ENCODE measurements at regions not wholly inside any gene's neighbourhood (a gene's known extent, or its start where the extent isn't known, plus 50 kb on each side); places are given as distances from the start of the nearest gene placed in this dataset.

DNA sequence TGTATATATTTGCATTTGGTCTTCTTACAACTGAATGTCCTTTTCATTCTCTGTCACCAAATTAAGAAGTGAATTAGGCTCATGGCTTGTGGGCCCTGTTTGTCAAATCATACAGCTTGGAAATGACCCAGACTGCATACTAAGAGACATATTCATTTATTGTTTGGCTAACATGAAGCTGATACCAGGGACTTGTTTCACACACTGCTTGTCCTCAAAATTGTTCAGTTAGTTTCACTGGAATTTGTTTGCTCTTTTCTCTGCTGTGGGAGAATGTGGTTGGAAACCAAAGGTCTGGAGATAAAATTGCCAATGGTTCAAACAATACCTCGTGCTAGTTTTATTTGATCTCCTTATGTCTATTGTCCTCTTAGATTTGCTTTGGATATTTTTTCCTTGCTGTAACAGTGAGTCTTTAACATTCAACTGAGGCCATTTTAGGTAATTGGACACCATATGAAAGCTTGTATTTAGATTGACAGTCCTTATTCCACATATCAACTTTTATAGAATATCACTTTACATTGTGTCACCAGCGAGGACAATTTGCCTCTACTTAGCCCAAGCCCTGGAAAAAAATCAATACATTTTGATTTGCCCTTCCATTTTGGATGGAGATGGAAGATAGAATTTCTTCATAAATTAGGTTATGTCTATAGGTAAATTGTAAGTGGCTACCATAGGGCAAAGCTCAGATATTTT lies 144.3 kb upstream of the MTAP start:
- Histone ChIP-seq H3K27me3 (ENCODE audit: control insufficient read depth in 3 of 3, insufficient read depth in 3 of 3, low read length in 3 of 3) (peaks cover 0 to 3% (median 2%) of the 10 kb centered on the region in 3 donors), H3K4me3 (ENCODE audit: low read depth in 1 of 3, low read length in 3 of 3) (no peak overlapping the region), H3K27ac (ENCODE audit: low read depth in 1 of 3, low read length in 2 of 3) (no peak overlapping the region), H3K9me3 (ENCODE audit: control insufficient read depth in 2 of 2, insufficient read depth in 1 of 2, low read depth in 1 of 2, low read length in 1 of 2) (no peaks in the 10 kb centered on the region), H3K4me1 (ENCODE audit: control insufficient read depth in 3 of 3, insufficient read depth in 2 of 3, low read depth in 1 of 3, low read length in 2 of 3) (no peaks in the 10 kb centered on the region), H3K36me3 (ENCODE audit: control insufficient read depth in 3 of 3, insufficient read depth in 2 of 3, low read depth in 1 of 3, low read length in 3 of 3) (no peaks in the 10 kb centered on the region)
- FAIRE-seq (no peak), DNase-seq (no peak)
- 58 to 66% (median 61%) methylated on average over 2 of the region's 2 CpGs for WGBS, 3 donors

- Histone ChIP-seq H3K4me1 (ENCODE audit: control insufficient read depth in 3 of 3, insufficient read depth in 2 of 3, low read depth in 1 of 3, low read length in 2 of 3) (no peaks in the 10 kb centered on the region), H3K36me3 (ENCODE audit: control insufficient read depth in 3 of 3, insufficient read depth in 2 of 3, low read depth in 1 of 3, low read length in 3 of 3) (no peaks in the 10 kb centered on the region), H3K9me3 (ENCODE audit: control insufficient read depth in 2 of 2, insufficient read depth in 1 of 2, low read depth in 1 of 2, low read length in 1 of 2) (no peaks in the 10 kb centered on the region), H3K4me3 (ENCODE audit: low read depth in 1 of 3, low read length in 3 of 3) (no peak overlapping the region), H3K27ac (ENCODE audit: low read depth in 1 of 3, low read length in 2 of 3) (no peak overlapping the region), H3K27me3 (ENCODE audit: control insufficient read depth in 3 of 3, insufficient read depth in 3 of 3, low read length in 3 of 3) (peaks cover 0 to 3% (median 0%) of the 10 kb centered on the region in 3 donors)
- FAIRE-seq (no peak), DNase-seq (no peak)
These were observed 141.5 kb upstream of the MTAP start for GRCh38 chr9:21660976-21661375.

GRCh38 chr9:21661626-21662025 lies 140.8 kb upstream of the MTAP start:
- FAIRE-seq: no peak

GRCh38 chr9:21668516-21668915 lies 133.9 kb upstream of the MTAP start:
- Histone ChIP-seq H3K4me3 (ENCODE audit: low read depth in 1 of 3, low read length in 3 of 3) (no peak overlapping the region), H3K9me3 (ENCODE audit: control insufficient read depth in 2 of 2, insufficient read depth in 1 of 2, low read depth in 1 of 2, low read length in 1 of 2) (no peaks in the 10 kb centered on the region), H3K4me1 (ENCODE audit: control insufficient read depth in 3 of 3, insufficient read depth in 2 of 3, low read depth in 1 of 3, low read length in 2 of 3) (no peaks in the 10 kb centered on the region), H3K27me3 (ENCODE audit: control insufficient read depth in 3 of 3, insufficient read depth in 3 of 3, low read length in 3 of 3) (no peaks in the 10 kb centered on the region), H3K36me3 (ENCODE audit: control insufficient read depth in 3 of 3, insufficient read depth in 2 of 3, low read depth in 1 of 3, low read length in 3 of 3) (no peaks in the 10 kb centered on the region), H3K27ac (ENCODE audit: low read depth in 1 of 3, low read length in 2 of 3) (no peak overlapping the region)
- DNase-seq: no peak
- no peak for FAIRE-seq
- WGBS, 3 donors: 64 to 87% (median 78%) methylated on average over 3 of the region's 3 CpGs

More at GRCh38 chr9:21661626-21662025, 140.8 kb upstream of the MTAP start:
- H3K4me1 ChIP-seq (ENCODE audit: control insufficient read depth in 3 of 3, insufficient read depth in 2 of 3, low read depth in 1 of 3, low read length in 2 of 3): no peaks in the 10 kb centered on the region
- H3K4me3 ChIP-seq (ENCODE audit: low read depth in 1 of 3, low read length in 3 of 3): no peak overlapping the region
- DNase-seq: no peak
- no peaks in the 10 kb centered on the region for H3K36me3 ChIP-seq (ENCODE audit: control insufficient read depth in 3 of 3, insufficient read depth in 2 of 3, low read depth in 1 of 3, low read length in 3 of 3)
- no peak overlapping the region for H3K27ac ChIP-seq (ENCODE audit: low read depth in 1 of 3, low read length in 2 of 3)
- H3K27me3 ChIP-seq (ENCODE audit: control insufficient read depth in 3 of 3, insufficient read depth in 3 of 3, low read length in 3 of 3): peaks cover 0 to 1% (median 0%) of the 10 kb centered on the region in 3 donors
- H3K9me3 ChIP-seq (ENCODE audit: control insufficient read depth in 2 of 2, insufficient read depth in 1 of 2, low read depth in 1 of 2, low read length in 1 of 2): no peaks in the 10 kb centered on the region

GRCh38 chr9:21669701-21670100 lies 132.7 kb upstream of the MTAP start:
- H3K27ac ChIP-seq (ENCODE audit: low read depth in 1 of 3, low read length in 2 of 3): no peak overlapping the region
- no peak overlapping the region for H3K4me3 ChIP-seq (ENCODE audit: low read depth in 1 of 3, low read length in 3 of 3)
- no peaks in the 10 kb centered on the region for H3K36me3 ChIP-seq (ENCODE audit: control insufficient read depth in 3 of 3, insufficient read depth in 2 of 3, low read depth in 1 of 3, low read length in 3 of 3)
- DNase-seq: no peak
- H3K27me3 ChIP-seq (ENCODE audit: control insufficient read depth in 3 of 3, insufficient read depth in 3 of 3, low read length in 3 of 3): no peaks in the 10 kb centered on the region
- H3K9me3 ChIP-seq (ENCODE audit: control insufficient read depth in 2 of 2, insufficient read depth in 1 of 2, low read depth in 1 of 2, low read length in 1 of 2): no peaks in the 10 kb centered on the region
- FAIRE-seq: no peak
- H3K4me1 ChIP-seq (ENCODE audit: control insufficient read depth in 3 of 3, insufficient read depth in 2 of 3, low read depth in 1 of 3, low read length in 2 of 3): no peaks in the 10 kb centered on the region
- 74 to 87% (median 79%) methylated on average over 3 of the region's 3 CpGs for WGBS, 3 donors

GRCh38 chr9:21670374-21670773 lies 132.1 kb upstream of the MTAP start:
- no peaks in the 10 kb centered on the region for H3K36me3 ChIP-seq (ENCODE audit: control insufficient read depth in 3 of 3, insufficient read depth in 2 of 3, low read depth in 1 of 3, low read length in 3 of 3)
- 44 to 49% (median 47%) methylated on average over 2 of the region's 2 CpGs for WGBS, 3 donors
- H3K27me3 ChIP-seq (ENCODE audit: control insufficient read depth in 3 of 3, insufficient read depth in 3 of 3, low read length in 3 of 3): no peaks in the 10 kb centered on the region
- no peak overlapping the region for H3K27ac ChIP-seq (ENCODE audit: low read depth in 1 of 3, low read length in 2 of 3)
- H3K9me3 ChIP-seq (ENCODE audit: control insufficient read depth in 2 of 2, insufficient read depth in 1 of 2, low read depth in 1 of 2, low read length in 1 of 2): no peaks in the 10 kb centered on the region
- no peak for FAIRE-seq
- no peak for DNase-seq
- no peaks in the 10 kb centered on the region for H3K4me1 ChIP-seq (ENCODE audit: control insufficient read depth in 3 of 3, insufficient read depth in 2 of 3, low read depth in 1 of 3, low read length in 2 of 3)
- H3K4me3 ChIP-seq (ENCODE audit: low read depth in 1 of 3, low read length in 3 of 3): no peak overlapping the region

- no peak for DNase-seq
- no peak overlapping the region for H3K27ac ChIP-seq (ENCODE audit: low read depth in 1 of 3, low read length in 2 of 3)
- no peak for FAIRE-seq
- H3K36me3 ChIP-seq (ENCODE audit: control insufficient read depth in 3 of 3, insufficient read depth in 2 of 3, low read depth in 1 of 3, low read length in 3 of 3): no peaks in the 10 kb centered on the region
- 55 to 87% (median 84%) methylated on average over 4 of the region's 4 CpGs for WGBS, 3 donors
- H3K4me1 ChIP-seq (ENCODE audit: control insufficient read depth in 3 of 3, insufficient read depth in 2 of 3, low read depth in 1 of 3, low read length in 2 of 3): no peaks in the 10 kb centered on the region
- no peaks in the 10 kb centered on the region for H3K27me3 ChIP-seq (ENCODE audit: control insufficient read depth in 3 of 3, insufficient read depth in 3 of 3, low read length in 3 of 3)
- H3K9me3 ChIP-seq (ENCODE audit: control insufficient read depth in 2 of 2, insufficient read depth in 1 of 2, low read depth in 1 of 2, low read length in 1 of 2): no peaks in the 10 kb centered on the region
- no peak overlapping the region for H3K4me3 ChIP-seq (ENCODE audit: low read depth in 1 of 3, low read length in 3 of 3)
These were observed 130.3 kb upstream of the MTAP start for GRCh38 chr9:21672140-21672539.

DNA sequence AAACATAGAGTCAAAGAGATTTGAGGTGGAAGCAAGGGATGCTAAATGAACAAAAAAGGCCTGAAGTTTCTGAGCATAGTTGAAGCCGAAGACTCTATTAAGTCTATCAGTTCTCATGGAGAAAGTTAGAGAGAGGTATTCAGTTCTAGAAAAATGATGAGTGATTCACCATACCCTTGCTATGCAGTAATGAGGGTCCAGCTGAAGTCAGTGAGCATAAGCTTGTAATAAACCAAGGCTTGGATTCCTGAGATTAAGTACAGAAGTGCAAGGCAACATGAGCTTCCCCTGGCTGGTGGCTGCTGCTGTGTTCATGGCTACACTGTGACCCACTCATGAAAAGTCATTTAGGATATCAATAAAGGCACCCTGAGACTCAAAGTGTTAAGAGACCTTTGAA lies 129.7 kb upstream of the MTAP start:
- Histone ChIP-seq H3K4me1 (ENCODE audit: control insufficient read depth in 3 of 3, insufficient read depth in 2 of 3, low read depth in 1 of 3, low read length in 2 of 3) (no peaks in the 10 kb centered on the region), H3K36me3 (ENCODE audit: control insufficient read depth in 3 of 3, insufficient read depth in 2 of 3, low read depth in 1 of 3, low read length in 3 of 3) (no peaks in the 10 kb centered on the region), H3K9me3 (ENCODE audit: control insufficient read depth in 2 of 2, insufficient read depth in 1 of 2, low read depth in 1 of 2, low read length in 1 of 2) (no peaks in the 10 kb centered on the region), H3K27ac (ENCODE audit: low read depth in 1 of 3, low read length in 2 of 3) (no peak overlapping the region), H3K27me3 (ENCODE audit: control insufficient read depth in 3 of 3, insufficient read depth in 3 of 3, low read length in 3 of 3) (no peaks in the 10 kb centered on the region), H3K4me3 (ENCODE audit: low read depth in 1 of 3, low read length in 3 of 3) (no peak overlapping the region)
- DNase-seq: no peak
- FAIRE-seq: no peak
- WGBS, 3 donors: 92 to 96% (median 94%) methylated on average over 1 of the region's 1 CpG

- WGBS, 3 donors: 79 to 84% (median 80%) methylated on average over 1 of the region's 1 CpG
- DNase-seq: peak in 1 of 2 donors; percentile 19
These were observed 127.5 kb upstream of the MTAP start for GRCh38 chr9:21674894-21675293.

More at GRCh38 chr9:21674894-21675293, 127.5 kb upstream of the MTAP start:
- no peak for FAIRE-seq
- no peak overlapping the region for H3K27ac ChIP-seq (ENCODE audit: low read depth in 1 of 3, low read length in 2 of 3)
- no peaks in the 10 kb centered on the region for H3K27me3 ChIP-seq (ENCODE audit: control insufficient read depth in 3 of 3, insufficient read depth in 3 of 3, low read length in 3 of 3)
- H3K36me3 ChIP-seq (ENCODE audit: control insufficient read depth in 3 of 3, insufficient read depth in 2 of 3, low read depth in 1 of 3, low read length in 3 of 3): no peaks in the 10 kb centered on the region
- no peak overlapping the region for H3K4me3 ChIP-seq (ENCODE audit: low read depth in 1 of 3, low read length in 3 of 3)
- H3K9me3 ChIP-seq (ENCODE audit: control insufficient read depth in 2 of 2, insufficient read depth in 1 of 2, low read depth in 1 of 2, low read length in 1 of 2): no peaks in the 10 kb centered on the region
- no peaks in the 10 kb centered on the region for H3K4me1 ChIP-seq (ENCODE audit: control insufficient read depth in 3 of 3, insufficient read depth in 2 of 3, low read depth in 1 of 3, low read length in 2 of 3)

Data from small intestine (tissue), 7 donors.